C1 segment of cervical spinal cord (tissue), 14 donors: ENCODE measurements at regions not wholly inside any gene's neighbourhood (a gene's known extent, or its start where the extent isn't known, plus 50 kb on each side); places are given as distances from the start of the nearest gene placed in this dataset.
"Not testable (repeated sequence)": the region's sequence is repeated elsewhere in the genome, so short reads cannot be mapped to it uniquely, and the experiment has no call there.

Experiments
- DNase-seq, 14 donors: peaks; one replicate each; lab custom pipeline; 2025; lab: John Stamatoyannopoulos, UW

DNA sequence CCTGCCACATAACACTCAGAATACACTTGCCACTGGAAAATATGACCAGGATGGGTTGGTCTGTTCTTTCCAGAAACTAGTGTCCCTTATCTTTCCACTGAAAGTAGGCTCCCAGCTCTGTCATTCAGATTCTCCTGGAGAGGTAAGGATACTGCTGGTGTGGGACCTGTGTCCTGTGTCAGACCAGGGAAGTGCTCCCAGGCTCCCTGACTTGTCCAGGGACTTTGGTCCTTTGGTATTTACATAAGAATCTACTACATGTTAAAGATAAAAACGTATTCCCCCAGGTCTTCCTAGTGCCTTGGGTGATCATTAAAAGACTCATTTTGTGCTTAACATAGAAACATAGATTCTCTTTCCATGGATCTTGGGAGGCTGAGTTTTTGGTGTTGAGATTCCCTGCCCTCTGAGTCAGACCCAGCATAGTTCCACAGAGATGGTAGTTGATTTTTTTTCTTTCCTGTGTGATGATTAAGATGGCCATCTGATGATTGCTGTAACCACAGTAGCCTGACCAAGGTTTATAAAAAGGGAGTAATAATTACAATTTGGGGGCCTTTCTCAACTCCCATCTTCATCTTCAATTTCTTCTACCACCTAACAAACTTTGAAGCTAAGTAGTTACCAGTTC, 159.8 kb upstream of the JADE1 start:
- DNase-seq = no peak

DNA sequence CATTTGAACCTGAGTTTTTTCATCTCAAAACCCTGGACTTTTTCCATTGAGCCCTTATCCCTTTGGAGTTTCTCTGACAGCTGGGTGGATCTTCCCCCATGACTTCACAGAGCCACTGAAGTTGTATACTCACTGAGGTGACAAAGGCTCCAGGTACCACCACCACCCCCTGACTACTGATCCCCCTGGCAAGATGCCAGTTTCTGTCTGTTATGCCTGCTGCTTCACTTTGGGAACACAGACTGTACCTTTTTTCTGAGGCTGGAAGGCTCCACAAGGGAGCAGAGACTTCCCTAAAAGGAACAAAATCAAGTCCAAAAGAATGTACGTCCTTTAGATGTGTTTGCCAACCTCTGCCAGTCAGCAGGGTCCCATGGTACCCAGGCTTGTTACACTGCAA, 160.3 kb upstream of the JADE1 start:
- DNase-seq = no peak

GRCh38 chr4:128648021-128648420, 161.5 kb upstream of the JADE1 start:
- DNase-seq = no peak

DNA sequence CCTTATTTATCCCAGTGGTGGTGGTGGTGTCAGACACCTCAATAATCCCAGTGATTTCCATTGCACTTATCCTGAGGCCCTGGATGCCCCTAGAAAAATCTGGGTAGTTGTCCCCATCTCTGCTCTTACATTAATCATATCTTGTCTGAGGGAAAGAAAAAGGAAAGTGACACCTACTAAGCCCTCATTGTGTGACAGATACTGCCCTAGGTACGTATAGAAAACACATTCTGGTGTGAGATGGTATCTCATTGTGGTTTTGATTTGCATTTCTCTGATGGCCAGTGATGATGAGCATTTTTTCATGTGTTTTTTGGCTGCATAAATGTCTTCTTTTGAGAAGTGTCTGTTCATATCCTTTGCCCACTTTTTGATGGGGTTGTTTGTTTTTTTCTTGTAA, 162.6 kb upstream of the JADE1 start:
- not testable (repeated sequence) for DNase-seq

- DNase-seq = not testable (repeated sequence)
Measured at GRCh38 chr4:128644693-128645654, 164.5 kb upstream of the JADE1 start.

- DNase-seq = not testable (repeated sequence)
Measured at GRCh38 chr4:128644107-128644506, 165.4 kb upstream of the JADE1 start.

DNA sequence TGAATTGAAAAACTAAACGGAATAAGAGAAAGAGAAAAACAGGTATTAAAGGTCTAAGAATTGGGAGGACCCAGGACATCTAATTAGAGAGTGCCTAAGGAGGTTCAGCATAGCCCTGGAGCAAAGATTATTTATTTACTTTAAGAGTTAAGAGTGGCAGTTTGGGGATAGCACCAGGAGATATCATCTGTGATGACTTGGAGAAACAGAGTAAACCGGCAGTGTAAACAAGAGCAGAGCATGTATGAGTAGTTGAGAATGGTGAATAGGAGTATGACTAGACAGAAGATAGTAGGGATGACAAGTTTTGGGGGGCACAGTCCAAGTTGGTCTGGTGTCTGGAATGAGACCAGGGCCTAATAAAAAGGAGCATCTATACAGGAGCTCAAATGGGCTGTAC, 167.9 kb upstream of the JADE1 start:
- DNase-seq = not testable (repeated sequence)

- DNase-seq = peak in 6 of 14 donors; percentile 13 to 32 (median 20)
Measured at GRCh38 chr4:128639541-128640270, 169.8 kb upstream of the JADE1 start.

DNA sequence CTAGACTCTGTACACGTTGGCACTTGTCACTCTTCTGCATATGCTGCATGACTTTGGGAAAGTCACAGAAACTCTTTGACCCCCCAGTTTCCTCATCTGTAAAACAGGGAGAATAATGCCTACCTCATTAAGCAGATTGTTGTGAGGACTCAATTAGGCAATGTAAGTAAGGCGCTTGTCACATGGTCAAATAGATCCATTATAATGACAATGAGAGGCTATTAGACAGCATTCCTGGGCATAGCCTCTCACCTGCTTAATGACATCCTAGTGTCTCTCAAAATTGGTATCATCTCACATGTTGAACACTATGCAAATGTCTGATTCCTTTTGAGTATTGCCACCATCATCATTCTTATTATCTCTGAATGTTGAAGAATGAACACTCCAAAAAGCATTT, 172.6 kb upstream of the JADE1 start:
- no peak for DNase-seq

DNA sequence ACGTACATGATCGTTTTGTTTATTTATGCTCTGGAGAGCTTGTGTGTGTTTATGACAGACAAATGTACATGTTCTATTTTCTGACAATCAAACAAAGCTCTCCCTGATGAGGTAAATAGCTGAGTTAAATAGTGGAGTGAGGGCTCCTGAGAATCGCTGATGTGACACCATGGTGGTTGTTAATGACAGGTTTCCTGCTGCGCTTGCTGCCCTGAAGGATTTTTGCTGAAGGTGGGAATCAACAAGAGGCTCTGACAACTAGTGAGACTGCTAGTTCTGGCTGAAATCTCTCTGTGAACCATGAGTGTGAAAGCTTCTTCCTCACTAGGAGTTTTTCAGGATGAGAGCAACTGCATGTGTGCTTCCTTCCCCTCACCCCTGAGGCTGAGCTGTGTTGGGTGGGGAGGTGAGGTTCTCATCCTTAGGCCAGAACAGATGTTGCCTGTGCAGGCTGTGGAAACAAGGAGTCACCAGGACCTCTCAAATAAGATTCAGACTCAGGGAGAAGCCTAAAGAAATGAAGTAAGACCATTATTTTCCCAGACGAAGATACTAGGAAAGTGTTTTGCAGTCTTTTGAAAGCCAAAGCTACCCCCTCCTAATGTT, 173.4 kb upstream of the JADE1 start:
- DNase-seq = no peak

DNA sequence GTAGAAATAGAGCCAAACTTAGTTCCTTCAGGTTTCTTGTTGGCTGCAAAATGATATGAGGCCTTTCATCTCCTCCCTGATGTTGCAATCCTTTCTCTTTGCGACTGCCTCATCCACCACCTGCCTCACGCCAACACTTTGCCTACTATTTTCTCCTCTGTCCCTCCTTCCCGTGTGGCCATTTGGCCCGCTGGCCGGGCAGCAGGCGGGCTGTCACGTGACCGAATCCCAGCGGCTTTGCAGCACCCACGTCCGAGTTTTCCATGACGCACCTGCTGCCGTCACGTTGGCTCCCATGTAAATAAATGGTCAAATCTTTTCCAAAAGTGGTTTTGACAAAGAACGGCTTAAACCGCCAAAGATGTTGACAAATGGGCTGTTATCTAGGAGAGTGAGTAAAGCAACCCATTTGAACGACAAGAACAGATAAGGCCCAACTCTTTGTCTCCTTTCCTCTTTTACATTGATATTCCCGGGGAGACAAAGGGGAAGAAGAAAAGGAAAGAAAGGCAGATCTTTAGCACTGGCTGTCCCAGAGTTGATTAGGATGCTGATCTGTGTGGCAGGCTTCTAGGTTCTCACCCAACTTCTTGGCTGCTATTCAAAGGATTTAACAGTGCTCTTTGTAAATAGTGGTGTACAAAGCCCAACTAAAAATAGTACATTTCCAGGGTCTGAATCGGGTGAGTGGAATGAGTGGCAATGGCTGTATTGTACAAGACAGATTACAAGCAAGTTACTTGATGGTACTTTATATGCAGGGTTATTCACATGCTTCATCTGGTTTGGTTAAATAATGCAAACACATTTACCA, 174.2 kb upstream of the JADE1 start:
- DNase-seq = peak in 12 of 14 donors; percentile 3 to 68 (median 54)

GRCh38 chr4:128633067-128633466, 176.4 kb upstream of the JADE1 start:
- DNase-seq = no peak

- no peak for DNase-seq
Measured at GRCh38 chr4:128630871-128631270, 178.6 kb upstream of the JADE1 start.

DNA sequence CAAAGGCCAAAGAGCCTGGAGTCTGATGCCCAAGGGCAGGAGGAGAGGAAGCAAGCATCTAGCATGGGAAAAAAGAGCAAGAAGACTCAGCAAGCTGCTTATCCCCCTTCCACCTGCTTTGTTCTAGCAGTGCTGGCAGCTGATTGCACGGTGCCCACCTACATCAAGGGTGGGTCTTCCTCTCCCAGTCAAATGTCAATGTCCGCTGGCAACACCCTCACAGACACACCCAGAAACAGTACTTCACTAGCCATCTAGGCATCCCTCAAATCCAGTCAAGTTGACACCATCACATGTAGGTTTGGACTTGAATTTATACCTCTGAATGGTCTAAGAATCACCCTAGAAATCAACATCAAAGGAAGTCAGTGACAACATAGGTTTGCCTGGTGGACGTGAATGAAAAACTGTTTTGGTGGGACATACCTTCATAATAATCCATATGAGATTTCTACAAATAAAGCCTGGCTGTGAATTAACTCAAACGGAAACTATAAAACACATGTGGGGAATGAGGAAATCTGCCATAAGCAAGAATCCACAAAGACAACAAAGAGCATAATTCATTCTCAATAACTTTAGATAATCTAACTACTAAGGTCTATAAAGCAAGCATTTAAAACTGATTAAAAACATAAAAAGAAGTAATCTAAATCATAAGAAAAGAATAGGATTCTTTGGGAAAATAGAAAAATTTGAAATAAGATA, 185.8 kb upstream of the JADE1 start:
- DNase-seq = no peak

DNA sequence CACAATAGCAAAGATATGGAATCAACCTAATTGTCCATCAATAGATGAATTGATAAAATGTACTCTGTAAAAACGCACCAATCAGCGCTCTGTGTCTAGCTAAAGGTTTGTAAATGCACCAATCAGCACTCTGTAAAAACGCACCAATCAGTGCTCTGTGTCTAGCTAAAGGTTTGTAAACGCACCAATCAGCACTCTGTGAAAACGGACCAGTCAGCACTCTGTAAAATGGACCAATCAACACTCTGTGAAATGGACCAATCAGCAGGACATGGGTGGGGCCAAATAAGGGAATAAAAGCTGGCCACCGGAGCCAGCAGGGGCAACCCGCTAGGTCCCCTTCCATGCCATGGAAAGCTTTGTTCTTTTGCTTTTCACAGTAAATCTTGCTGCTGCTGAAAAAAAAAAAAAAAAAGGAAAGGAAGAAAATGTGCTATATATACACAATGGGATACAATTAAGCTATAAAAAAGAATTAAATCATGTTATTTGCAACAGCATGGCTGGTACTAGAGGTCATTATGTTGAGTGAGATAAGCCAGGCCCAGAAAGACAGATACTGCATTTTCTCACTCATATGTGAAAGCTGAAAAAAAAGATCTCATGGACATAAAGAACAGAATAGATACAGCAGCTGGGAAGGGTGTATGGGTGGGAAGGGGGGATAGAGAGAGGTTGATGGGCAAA, 189.1 kb upstream of the JADE1 start:
- DNase-seq = not testable (repeated sequence)

DNA sequence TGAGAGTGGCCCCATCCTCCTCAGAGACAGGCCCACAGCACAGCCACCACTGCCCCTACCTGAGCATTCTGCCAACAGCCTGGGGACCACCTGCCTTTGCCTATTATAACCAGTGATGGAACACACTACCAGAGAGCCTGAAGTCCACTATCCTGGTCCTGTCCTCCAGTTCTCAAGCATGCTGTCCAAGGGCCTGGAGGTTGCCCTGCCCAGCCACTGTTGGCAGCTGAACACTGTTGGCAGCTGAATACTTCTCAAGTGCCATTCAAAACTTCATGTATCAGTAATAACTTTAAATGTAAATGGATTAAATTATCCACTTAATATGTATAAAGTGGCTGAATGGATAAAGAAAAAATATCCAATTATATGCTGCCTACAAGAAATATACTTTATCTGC, 194.3 kb upstream of the JADE1 start:
- DNase-seq = no peak

GRCh38 chr4:128608006-128608405, 201.5 kb upstream of the JADE1 start:
- DNase-seq = no peak

- peak in 1 of 14 donors; percentile 8 for DNase-seq
Measured at GRCh38 chr4:128606173-128606572, 203.3 kb upstream of the JADE1 start.

DNA sequence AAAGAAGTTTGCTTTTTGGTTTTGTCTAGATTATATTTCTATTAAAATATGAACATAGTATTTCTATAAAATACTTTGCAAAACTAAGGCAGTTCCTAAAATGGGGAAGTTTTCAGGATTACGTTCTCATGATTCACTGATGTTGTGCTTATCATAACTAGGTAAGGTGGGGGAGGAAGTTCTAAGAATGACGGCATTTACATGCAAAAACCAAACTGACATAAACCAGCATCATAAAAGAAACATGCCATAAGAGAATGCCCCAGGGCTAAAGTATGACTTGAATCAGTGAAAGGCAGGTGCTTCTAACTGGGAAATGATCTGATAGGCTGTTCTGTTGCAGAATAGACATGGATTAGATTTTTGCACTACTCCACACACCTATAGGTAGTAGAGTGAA, 204.7 kb upstream of the JADE1 start:
- no peak for DNase-seq

DNA sequence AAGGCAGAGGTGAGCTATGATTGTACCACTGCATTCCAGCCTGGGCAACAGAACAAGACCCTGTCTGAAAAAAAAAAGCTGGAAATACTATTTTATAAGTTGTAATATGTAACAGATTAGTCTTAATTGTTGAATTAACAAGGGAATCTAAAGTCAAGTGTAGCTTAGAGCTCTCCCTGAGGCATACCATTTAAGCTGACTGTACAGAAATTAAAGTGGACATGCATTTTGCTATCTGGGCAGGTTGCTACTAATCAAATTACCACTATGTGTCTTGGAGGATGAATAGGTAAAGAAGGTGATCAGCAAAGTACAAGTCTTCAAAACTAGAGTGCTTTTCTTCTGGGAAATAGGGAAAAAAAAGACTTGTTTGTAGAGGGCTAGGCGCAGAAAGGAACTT, 205.3 kb upstream of the JADE1 start:
- DNase-seq = no peak
